Stimulated activated CD4-positive, alpha-beta T cell treated with anti-CD3 and anti-CD28 coated beads, Interleukin-12 subunit alpha, Interleukin-12 subunit beta, amount 100 ng/mL, for 24 hours (primary cell): ENCODE measurements at regions not wholly inside any gene's neighbourhood (a gene's known extent, or its start where the extent isn't known, plus 50 kb on each side); places are given as distances from the start of the nearest gene placed in this dataset.

Experiments
- DNase-seq, 2 experiments: peaks; one replicate each; pipeline ENCODE4 v3.0.0-alpha.2; 2020; ENCODE audit warnings: low read depth in 2 of 2

GRCh38 chrX:4881277-4881676 lies 1167.8 kb upstream of the PRKX start:
- DNase-seq, result no peak

GRCh38 chrX:4878640-4879039 lies 1165.2 kb upstream of the PRKX start:
- DNase-seq, result no peak

- DNase-seq, result no peak
Measured at GRCh38 chrX:4876268-4876667, 1162.8 kb upstream of the PRKX start.

GRCh38 chrX:4851534-4851933 lies 1138.1 kb upstream of the PRKX start:
- DNase-seq, result no peak

- no peak for DNase-seq
Measured at GRCh38 chrX:4850312-4850711, 1136.9 kb upstream of the PRKX start.

GRCh38 chrX:4844376-4844775 lies 1130.9 kb upstream of the PRKX start:
- DNase-seq, result no peak

- DNase-seq, result no peak
Measured at GRCh38 chrX:4841216-4841745, 1127.8 kb upstream of the PRKX start.

- no peak for DNase-seq
Measured at GRCh38 chrX:4831574-4831973, 1118.1 kb upstream of the PRKX start.

GRCh38 chrX:4830880-4831557 lies 1117.6 kb upstream of the PRKX start:
- DNase-seq, result no peak

- no peak for DNase-seq
Measured at GRCh38 chrX:4825550-4825949, 1112.1 kb upstream of the PRKX start.

GRCh38 chrX:4809571-4809970 lies 1096.1 kb upstream of the PRKX start:
- no peak for DNase-seq

GRCh38 chrX:4805502-4805901 lies 1092.1 kb upstream of the PRKX start:
- no peak for DNase-seq

- no peak for DNase-seq
Measured at GRCh38 chrX:4800756-4801155, 1087.3 kb upstream of the PRKX start.

GRCh38 chrX:4787971-4788370 lies 1074.5 kb upstream of the PRKX start:
- DNase-seq, result no peak

- no peak for DNase-seq
Measured at GRCh38 chrX:4764888-4765287, 1051.4 kb upstream of the PRKX start.

- no peak for DNase-seq
Measured at GRCh38 chrX:4762196-4762595, 1048.7 kb upstream of the PRKX start.

- no peak for DNase-seq
Measured at GRCh38 chrX:4754878-4755604, 1041.6 kb upstream of the PRKX start.

- no peak for DNase-seq
Measured at GRCh38 chrX:4741024-4741423, 1027.6 kb upstream of the PRKX start.

- no peak for DNase-seq
Measured at GRCh38 chrX:4735299-4735698, 1021.9 kb upstream of the PRKX start.

- DNase-seq, result no peak
Measured at GRCh38 chrX:4710618-4711433, 997.4 kb upstream of the PRKX start.

GRCh38 chrX:4708970-4709760 lies 995.7 kb upstream of the PRKX start:
- DNase-seq, result no peak

GRCh38 chrX:4706961-4707360 lies 993.5 kb upstream of the PRKX start:
- no peak for DNase-seq
